HFFc6 (cell line): ENCODE measurements at regions not wholly inside any gene's neighbourhood (a gene's known extent, or its start where the extent isn't known, plus 50 kb on each side); places are given as distances from the start of the nearest gene placed in this dataset.

Source experiments
- DNase-seq: peaks from one replicate; pipeline ENCODE4 v3.0.0-alpha.2; 2018
- H3K27ac Mint-ChIP-seq: 2 replicates; pipeline ENCODE4 v1.8.0; 2020; ENCODE audit warnings: mild to moderate bottlenecking, mixed read lengths
- H3K27me3 Mint-ChIP-seq: 2 replicates; pipeline ENCODE4 v1.8.0; 2021; ENCODE audit warnings: mild to moderate bottlenecking, moderate library complexity, mixed read lengths; ENCODE audit not compliant: insufficient read depth
- H3K36me3 Mint-ChIP-seq: 2 replicates; pipeline ENCODE4 v1.8.0; 2021; ENCODE audit warnings: low read depth, mixed read lengths
- H3K4me1 Mint-ChIP-seq: 2 replicates; pipeline ENCODE4 v1.8.0; 2020; ENCODE audit warnings: low read depth, mixed read lengths
- H3K4me3 Mint-ChIP-seq: 2 replicates; pipeline ENCODE4 v1.8.0; 2020; ENCODE audit warnings: mild to moderate bottlenecking, moderate library complexity, mixed read lengths
- H3K9me3 Mint-ChIP-seq: 2 replicates; pipeline ENCODE4 v1.8.0; 2020; ENCODE audit warnings: mild to moderate bottlenecking, mixed read lengths
- TF ChIP-seq, protein P1 (sequence below): fragments of 200-600 bp; sonication (generic); IDR thresholded peaks from 2 replicates; pipeline ENCODE4 v1.5.0; 2021; ENCODE audit warnings: antibody characterized with exemption, mild to moderate bottlenecking

DNA sequence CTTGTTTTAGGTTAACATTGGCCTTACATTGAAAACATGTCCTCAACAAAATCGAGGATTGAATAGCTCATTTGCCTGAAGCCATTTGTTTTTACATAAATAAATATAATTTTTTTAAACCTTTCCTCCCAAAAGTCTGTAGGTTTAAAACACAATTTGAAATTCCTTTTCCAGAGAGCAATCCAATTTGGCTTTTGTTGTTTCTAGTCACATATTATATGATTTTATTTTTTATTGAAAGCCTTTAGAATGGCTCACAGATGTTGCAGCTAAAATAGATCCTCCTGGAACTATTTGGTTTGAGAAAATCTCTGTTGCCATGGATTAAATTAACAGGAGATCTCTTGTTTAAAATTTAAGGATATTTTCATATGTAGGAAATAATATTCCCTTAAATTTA is 512.6 kb downstream of the KLF5 start:
- Mint-ChIP-seq H3K9me3 (no peaks in the 10 kb centered on the region), H3K36me3 (no peaks in the 10 kb centered on the region), H3K27me3 (no peaks in the 10 kb centered on the region; the same call in 1 of the 2 replicates), H3K27ac (no peak overlapping the region), H3K4me3 (no peak overlapping the region), H3K4me1 (no peaks in the 10 kb centered on the region; the same call in 1 of the 2 replicates)
- TF ChIP-seq, protein P1, sequence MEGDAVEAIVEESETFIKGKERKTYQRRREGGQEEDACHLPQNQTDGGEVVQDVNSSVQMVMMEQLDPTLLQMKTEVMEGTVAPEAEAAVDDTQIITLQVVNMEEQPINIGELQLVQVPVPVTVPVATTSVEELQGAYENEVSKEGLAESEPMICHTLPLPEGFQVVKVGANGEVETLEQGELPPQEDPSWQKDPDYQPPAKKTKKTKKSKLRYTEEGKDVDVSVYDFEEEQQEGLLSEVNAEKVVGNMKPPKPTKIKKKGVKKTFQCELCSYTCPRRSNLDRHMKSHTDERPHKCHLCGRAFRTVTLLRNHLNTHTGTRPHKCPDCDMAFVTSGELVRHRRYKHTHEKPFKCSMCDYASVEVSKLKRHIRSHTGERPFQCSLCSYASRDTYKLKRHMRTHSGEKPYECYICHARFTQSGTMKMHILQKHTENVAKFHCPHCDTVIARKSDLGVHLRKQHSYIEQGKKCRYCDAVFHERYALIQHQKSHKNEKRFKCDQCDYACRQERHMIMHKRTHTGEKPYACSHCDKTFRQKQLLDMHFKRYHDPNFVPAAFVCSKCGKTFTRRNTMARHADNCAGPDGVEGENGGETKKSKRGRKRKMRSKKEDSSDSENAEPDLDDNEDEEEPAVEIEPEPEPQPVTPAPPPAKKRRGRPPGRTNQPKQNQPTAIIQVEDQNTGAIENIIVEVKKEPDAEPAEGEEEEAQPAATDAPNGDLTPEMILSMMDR, result no peak
- no peak for DNase-seq

DNA sequence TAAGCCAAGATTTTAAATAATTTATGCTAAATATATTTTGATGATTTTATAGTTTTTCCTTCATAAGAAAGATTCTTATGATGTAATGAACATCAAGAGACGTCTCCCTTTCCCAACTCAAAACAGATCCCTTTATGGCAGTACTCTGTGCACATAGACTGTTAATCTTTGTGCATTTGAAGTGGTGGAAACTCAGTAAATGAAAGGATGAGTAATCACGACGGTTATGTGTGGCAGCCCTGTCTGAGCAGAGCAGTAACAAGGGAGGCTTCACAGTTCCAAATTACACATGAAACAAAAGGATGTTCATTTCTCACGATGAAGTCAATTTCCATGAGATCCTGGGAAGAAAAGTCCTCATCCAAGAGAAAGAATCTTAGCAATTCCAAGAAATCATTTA is 498.1 kb downstream of the KLF5 start:
- Mint-ChIP-seq H3K27ac (no peak overlapping the region), H3K4me1 (no peaks in the 10 kb centered on the region; the same call in 1 of the 2 replicates), H3K4me3 (no peak overlapping the region), H3K9me3 (no peaks in the 10 kb centered on the region), H3K36me3 (no peaks in the 10 kb centered on the region), H3K27me3 (peaks cover 4% of the 10 kb centered on the region; the same call in 1 of the 2 replicates)
- TF ChIP-seq, protein P1, result no peak
- no peak for DNase-seq

DNA sequence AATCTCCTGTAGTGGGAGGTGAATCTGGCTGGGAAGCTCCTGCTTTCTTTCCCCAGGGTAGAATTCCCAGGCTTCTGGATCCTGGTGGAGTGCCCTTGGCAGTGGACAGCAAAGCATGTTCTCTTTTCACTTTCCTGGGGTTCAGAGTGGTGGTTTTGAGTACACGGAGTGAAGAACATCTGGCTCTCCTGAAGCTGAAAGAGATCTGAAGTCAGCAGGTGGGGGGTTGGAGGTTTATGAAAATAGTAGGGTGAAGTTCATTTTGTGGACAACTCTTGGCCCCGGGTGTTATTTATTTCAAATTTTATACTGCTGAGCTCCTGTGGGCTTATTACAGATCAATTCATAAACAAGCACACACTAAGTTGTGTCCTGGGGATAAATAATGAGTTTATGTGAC is 497.3 kb downstream of the KLF5 start:
- no peaks in the 10 kb centered on the region; the same call in 1 of the 2 replicates for H3K4me1 Mint-ChIP-seq
- no peak for DNase-seq
- H3K9me3 Mint-ChIP-seq, result no peaks in the 10 kb centered on the region
- TF ChIP-seq, protein P1, result no peak
- H3K36me3 Mint-ChIP-seq, result no peaks in the 10 kb centered on the region
- H3K4me3 Mint-ChIP-seq, result no peak overlapping the region
- peaks cover 4% of the 10 kb centered on the region; the same call in 1 of the 2 replicates for H3K27me3 Mint-ChIP-seq
- no peak overlapping the region for H3K27ac Mint-ChIP-seq

DNA sequence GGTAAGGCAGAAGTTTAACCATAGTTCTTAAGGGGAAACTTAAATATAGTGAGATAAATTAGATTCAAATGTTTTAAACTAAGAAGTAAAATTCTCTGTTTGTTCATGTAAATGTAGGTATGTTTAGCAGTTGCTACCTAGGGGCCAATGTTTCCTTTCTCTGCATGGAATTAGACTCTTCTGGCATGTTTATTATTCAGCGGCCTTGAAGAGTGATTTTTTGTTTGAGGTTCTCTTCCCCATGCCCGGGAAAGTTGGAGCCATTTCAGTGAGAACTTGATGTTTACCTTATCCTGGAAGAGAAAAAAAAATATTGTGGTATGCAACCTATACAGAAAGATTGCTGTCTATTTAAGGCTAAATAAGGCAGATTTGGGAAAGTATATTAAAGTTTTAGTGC is 492.9 kb downstream of the KLF5 start:
- TF ChIP-seq, protein P1, result no peak
- no peaks in the 10 kb centered on the region for H3K36me3 Mint-ChIP-seq

DNA sequence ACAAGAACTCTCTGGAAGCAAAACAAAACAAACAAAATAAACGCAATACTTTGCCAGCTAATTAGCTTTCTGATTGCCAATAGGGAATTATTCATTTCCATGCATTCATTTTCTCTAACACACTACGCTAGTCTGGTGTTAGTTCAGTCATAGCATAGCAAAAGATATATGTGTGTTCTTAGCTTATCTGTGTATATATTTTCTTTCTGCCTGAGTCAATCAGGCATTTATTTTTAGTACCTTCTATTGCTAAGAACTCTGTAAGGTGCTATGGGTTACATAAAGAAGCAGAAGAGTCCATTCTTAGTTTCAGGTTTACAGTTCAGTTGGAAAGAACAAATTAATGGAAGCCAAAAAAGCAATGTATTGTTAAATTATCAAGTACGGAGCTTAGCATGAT is 490.9 kb downstream of the KLF5 start:
- peaks cover 12% of the 10 kb centered on the region; the same call in 1 of the 2 replicates for H3K27me3 Mint-ChIP-seq
- no peak overlapping the region for H3K4me3 Mint-ChIP-seq
- H3K27ac Mint-ChIP-seq, result no peak overlapping the region
- TF ChIP-seq, protein P1, result no peak
- H3K4me1 Mint-ChIP-seq, result no peaks in the 10 kb centered on the region; the same call in 1 of the 2 replicates
- H3K9me3 Mint-ChIP-seq, result no peaks in the 10 kb centered on the region
- DNase-seq, result no peak
- no peaks in the 10 kb centered on the region for H3K36me3 Mint-ChIP-seq

More for the DNA sequence above, 492.9 kb downstream of the KLF5 start:
- Mint-ChIP-seq H3K27me3 (peaks cover 6% of the 10 kb centered on the region; the same call in 1 of the 2 replicates), H3K27ac (no peak overlapping the region), H3K4me1 (no peaks in the 10 kb centered on the region; the same call in 1 of the 2 replicates), H3K4me3 (no peak overlapping the region), H3K9me3 (no peaks in the 10 kb centered on the region)
- no peak for DNase-seq

DNA sequence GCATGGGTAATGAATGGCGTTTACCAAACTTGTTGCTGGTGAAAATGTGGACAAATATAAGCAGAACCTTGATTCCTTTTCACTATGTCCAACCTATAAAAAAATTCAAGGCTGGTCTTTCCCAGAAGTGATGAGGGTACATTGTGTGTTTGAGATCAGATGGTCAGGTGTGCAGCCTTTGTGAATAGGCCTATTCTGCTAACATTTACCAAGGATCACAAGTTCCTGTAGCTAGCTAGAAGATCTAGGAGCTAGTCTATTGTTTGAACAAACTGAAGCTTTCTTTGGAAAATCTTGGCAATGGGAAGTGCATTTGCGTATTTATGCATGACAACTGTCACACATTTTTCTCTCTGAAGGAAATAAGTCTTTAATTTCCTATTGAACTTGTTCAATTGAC is 489.6 kb downstream of the KLF5 start:
- no peak for DNase-seq
- H3K27me3 Mint-ChIP-seq, result peaks cover 12% of the 10 kb centered on the region; the same call in 1 of the 2 replicates
- H3K9me3 Mint-ChIP-seq, result no peaks in the 10 kb centered on the region
- no peaks in the 10 kb centered on the region for H3K36me3 Mint-ChIP-seq
- no peak overlapping the region for H3K4me3 Mint-ChIP-seq
- H3K27ac Mint-ChIP-seq, result no peak overlapping the region
- TF ChIP-seq, protein P1, result no peak
- no peaks in the 10 kb centered on the region; the same call in 1 of the 2 replicates for H3K4me1 Mint-ChIP-seq
